ENCODE measurements at regions not wholly inside any gene's neighbourhood (a gene's known extent, or its start where the extent isn't known, plus 50 kb on each side); places are given as distances from the start of the nearest gene placed in this dataset.

GRCh38 chr18:40558706-40559392, 1396.2 kb upstream of the PIK3C3 start:
- no peak for DNase-seq (ENCODE audit: low spot score)

GRCh38 chr18:40555914-40556313, 1399.1 kb upstream of the PIK3C3 start:
- no peak for DNase-seq (ENCODE audit: low spot score)

GRCh38 chr18:40553029-40553428, 1402.0 kb upstream of the PIK3C3 start:
- DNase-seq (ENCODE audit: low spot score), result no peak

GRCh38 chr18:40546875-40547274, 1408.2 kb upstream of the PIK3C3 start:
- no peak for DNase-seq (ENCODE audit: low spot score)

GRCh38 chr18:40534723-40535122, 1420.3 kb upstream of the PIK3C3 start:
- DNase-seq (ENCODE audit: low spot score), result no peak

- no peak for DNase-seq (ENCODE audit: low spot score)
Observed at GRCh38 chr18:40532046-40532445, 1423.0 kb upstream of the PIK3C3 start.

GRCh38 chr18:40531051-40531450, 1424.0 kb upstream of the PIK3C3 start:
- DNase-seq (ENCODE audit: low spot score), result no peak

GRCh38 chr18:40529478-40529877, 1425.6 kb upstream of the PIK3C3 start:
- DNase-seq (ENCODE audit: low spot score), result no peak

GRCh38 chr18:40524881-40525280, 1430.2 kb upstream of the PIK3C3 start:
- no peak for DNase-seq (ENCODE audit: low spot score)

- DNase-seq (ENCODE audit: low spot score), result no peak
Observed at GRCh38 chr18:40523287-40523686, 1431.7 kb upstream of the PIK3C3 start.

- no peak for DNase-seq (ENCODE audit: low spot score)
Observed at GRCh38 chr18:40501026-40501425, 1454.0 kb upstream of the PIK3C3 start.

GRCh38 chr18:40494603-40495002, 1460.4 kb upstream of the PIK3C3 start:
- no peak for DNase-seq (ENCODE audit: low spot score)

GRCh38 chr18:40493316-40493715, 1461.7 kb upstream of the PIK3C3 start:
- no peak for DNase-seq (ENCODE audit: low spot score)

GRCh38 chr18:40489301-40489700, 1465.7 kb upstream of the PIK3C3 start:
- no peak for DNase-seq (ENCODE audit: low spot score)

GRCh38 chr18:40485318-40485717, 1469.7 kb upstream of the PIK3C3 start:
- no peak for DNase-seq (ENCODE audit: low spot score)

- no peak for DNase-seq (ENCODE audit: low spot score)
Observed at GRCh38 chr18:40473221-40474029, 1481.6 kb upstream of the PIK3C3 start.

GRCh38 chr18:40470723-40471122, 1484.3 kb upstream of the PIK3C3 start:
- DNase-seq (ENCODE audit: low spot score), result no peak

GRCh38 chr18:40469851-40470250, 1485.2 kb upstream of the PIK3C3 start:
- no peak for DNase-seq (ENCODE audit: low spot score)

- no peak for DNase-seq (ENCODE audit: low spot score)
Observed at GRCh38 chr18:40469316-40469715, 1485.7 kb upstream of the PIK3C3 start.

GRCh38 chr18:40464032-40464431, 1491.0 kb upstream of the PIK3C3 start:
- no peak for DNase-seq (ENCODE audit: low spot score)

- DNase-seq (ENCODE audit: low spot score), result no peak
Observed at GRCh38 chr18:40453903-40454302, 1501.1 kb upstream of the PIK3C3 start.

- no peak for DNase-seq (ENCODE audit: low spot score)
Observed at GRCh38 chr18:40452599-40452998, 1502.4 kb upstream of the PIK3C3 start.

- no peak for DNase-seq (ENCODE audit: low spot score)
Observed at GRCh38 chr18:40450751-40451150, 1504.3 kb upstream of the PIK3C3 start.

GRCh38 chr18:40447820-40448219, 1507.2 kb upstream of the PIK3C3 start:
- no peak for DNase-seq (ENCODE audit: low spot score)
